ENCODE measurements at regions not wholly inside any gene's neighbourhood (a gene's known extent, or its start where the extent isn't known, plus 50 kb on each side); places are given as distances from the start of the nearest gene placed in this dataset.

- DNase-seq, result peak; percentile 47 to 64 (median 58)
These were observed 195.2 kb upstream of the DPPA4 start for GRCh38 chr3:109532257-109533216.

DNA sequence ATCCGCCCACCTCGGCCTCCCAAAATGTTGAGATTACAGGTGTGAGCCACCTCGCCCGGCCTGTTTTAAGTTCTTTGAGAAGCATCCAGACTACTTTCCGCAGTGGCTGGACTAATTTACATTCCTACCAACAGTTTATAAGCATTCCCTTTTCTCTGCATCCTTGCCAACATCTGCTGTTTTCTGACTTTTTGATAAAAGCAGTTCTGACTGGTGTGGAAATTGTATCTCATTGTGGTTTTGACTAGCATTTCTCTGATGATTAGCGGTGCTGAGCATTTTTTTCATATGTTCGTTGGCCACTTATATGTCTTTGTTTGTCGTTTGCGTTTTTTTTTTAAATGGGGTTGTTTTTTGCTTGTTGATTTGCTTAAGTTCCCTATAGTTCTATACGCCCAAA, 208.4 kb upstream of the DPPA4 start:
- DNase-seq, result no peak

DNA sequence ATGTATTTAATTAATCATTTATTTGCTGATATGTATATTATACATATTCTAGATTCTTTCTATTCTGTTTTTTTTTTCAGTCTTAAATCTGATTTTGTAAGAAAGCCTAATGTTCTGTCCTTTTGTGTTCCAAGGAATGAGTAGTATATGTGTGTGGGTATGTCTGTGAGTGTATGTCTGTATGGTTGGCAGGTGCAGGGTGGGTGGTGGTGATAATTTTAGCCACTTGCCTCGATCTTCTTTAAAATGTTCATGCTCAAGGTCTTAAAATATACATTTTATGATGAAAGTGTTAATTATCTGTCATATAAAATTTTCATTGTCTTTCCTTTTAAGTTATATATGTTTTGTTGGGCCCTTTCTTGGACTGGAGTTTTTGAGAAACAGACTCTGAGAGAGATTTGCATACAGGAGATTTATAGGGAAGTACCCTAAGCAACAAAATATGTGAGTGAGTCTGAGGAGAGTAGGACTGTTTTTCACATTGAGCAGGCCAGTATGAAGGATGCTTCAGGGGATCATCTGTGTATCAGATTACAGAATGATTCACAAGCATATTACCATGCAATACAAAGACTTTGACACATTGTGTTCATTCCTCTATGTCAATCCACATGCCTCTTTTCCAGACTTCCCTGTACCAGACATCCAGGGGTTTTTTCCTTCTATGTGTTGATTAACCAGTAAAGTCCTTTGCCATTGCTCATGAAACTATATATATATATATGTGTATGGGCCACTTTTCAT, 211.0 kb upstream of the DPPA4 start:
- DNase-seq, result no peak

- DNase-seq, result no peak
These were observed 216.4 kb upstream of the DPPA4 start for GRCh38 chr3:109553591-109554371.

- no peak for DNase-seq
These were observed 222.0 kb upstream of the DPPA4 start for GRCh38 chr3:109559389-109559788.

DNA sequence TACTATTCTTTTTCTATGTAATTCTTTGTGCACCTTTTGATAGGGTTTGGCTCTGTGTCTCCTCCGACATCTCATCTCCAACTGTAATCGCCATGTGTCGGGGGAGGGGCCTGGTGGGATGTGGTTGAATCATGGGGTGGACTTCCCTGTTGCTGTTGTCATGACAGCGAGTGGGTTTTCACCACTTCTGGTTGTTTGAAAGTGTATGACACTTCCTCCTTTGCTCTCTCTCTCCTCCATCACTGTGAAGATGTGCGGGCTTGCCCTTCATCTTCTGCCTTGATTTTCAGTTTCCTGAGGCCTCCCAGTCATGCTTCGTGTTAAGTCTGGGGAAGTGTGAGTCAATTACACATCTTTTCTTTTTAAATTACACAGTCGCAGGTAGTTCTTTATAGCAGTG, 225.8 kb upstream of the DPPA4 start:
- peak in 3 of 4 experiments; percentile 12 to 34 (median 19) for DNase-seq

DNA sequence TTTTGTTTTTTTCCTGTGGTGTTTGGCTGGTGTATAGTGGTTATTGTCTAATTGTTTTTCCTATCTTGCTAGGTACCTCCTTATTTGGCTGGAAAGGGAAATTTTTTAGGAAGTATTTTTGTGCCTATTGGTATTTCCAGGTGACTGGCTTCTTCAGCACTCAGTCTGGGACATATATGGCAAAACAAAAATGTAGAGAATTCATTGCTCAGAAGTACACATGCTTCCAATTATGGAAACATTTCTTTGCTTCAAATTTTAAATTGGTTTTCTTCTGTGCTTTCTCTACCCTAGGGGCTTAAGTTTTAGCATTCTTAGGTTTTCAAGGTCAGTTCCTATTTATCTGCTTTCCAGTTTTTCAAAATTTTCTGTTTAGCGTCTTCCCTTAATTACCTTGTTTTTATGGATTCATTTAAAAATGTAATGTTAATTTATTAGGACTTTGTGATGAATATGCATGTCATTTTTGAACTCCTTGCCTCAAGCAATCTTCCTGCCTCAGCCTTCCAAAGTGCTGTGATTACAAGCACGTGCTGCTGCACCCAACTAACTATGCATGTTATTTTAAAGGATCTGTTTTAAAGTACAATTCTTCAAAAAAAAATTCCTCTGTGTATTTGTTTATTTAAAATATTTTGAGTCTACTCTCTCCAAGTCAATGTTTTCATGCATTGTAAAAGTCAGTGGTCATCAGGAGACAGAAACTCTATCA, 231.9 kb upstream of the DPPA4 start:
- no peak for DNase-seq

DNA sequence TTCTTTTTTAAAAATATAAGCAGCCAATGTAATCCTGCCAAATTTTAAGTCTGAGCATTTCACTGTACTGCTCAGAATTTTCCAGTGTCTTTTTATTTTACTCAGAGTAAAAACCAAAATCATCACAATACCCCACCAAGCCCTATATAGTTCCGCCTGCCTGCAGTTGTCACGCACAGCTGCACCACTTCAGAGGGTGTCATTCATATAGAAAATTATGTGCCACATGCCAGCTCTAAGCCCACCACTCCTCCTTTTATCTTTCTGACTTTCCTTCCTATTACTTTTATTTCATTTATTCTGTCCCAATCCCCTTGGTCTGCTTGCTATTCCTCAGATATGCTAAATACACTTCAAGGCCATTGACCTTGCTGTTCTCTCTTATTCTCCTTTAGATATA, 233.1 kb upstream of the DPPA4 start:
- no peak for DNase-seq

- no peak for DNase-seq
These were observed 235.0 kb upstream of the DPPA4 start for GRCh38 chr3:109572301-109572700.

- no peak for DNase-seq
These were observed 259.6 kb upstream of the DPPA4 start for GRCh38 chr3:109596991-109597390.

DNA sequence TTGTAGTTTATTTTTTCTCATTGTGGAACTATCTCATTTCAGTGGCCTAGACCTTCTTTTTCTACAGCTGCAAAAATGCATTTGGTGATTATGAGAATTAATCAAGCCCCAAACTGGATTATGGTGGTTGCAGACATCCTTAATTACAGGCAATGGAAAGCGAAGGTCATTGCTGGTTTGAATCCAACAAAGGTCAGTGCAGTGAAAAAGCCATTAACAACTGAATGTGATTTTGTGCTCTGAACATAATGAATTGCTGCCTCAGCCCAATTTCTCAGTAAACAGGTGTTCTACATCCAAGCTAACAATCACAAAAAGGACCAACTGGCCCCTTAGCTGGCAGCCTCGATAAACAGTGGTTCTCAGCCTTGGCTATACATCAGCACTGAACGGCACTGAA, 260.1 kb upstream of the DPPA4 start:
- no peak for DNase-seq

- DNase-seq, result no peak
These were observed 270.6 kb upstream of the DPPA4 start for GRCh38 chr3:109607897-109608296.

DNA sequence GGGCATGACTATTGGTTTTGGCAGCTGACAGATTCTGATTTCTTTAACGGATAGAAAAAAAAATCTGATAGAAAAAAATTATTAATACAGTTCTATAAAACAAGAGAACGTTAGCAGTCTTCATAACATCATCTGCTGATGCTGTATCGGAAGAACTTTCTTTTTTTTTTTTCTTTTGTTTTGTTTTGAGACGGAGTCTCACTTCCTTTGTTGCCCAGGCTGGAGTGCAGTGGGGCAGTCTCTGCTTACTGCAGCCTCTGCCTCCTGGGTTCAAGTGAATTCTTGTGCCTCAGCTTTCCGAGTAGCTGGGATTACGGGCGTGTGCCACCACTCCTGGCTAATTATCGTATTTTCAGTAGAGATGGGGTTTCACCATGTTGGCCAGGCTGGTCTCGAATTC, 271.2 kb upstream of the DPPA4 start:
- DNase-seq, result no peak

GRCh38 chr3:109618766-109619378, 281.5 kb upstream of the DPPA4 start:
- no peak for DNase-seq

GRCh38 chr3:109631897-109632296, 294.6 kb upstream of the DPPA4 start:
- DNase-seq, result no peak

DNA sequence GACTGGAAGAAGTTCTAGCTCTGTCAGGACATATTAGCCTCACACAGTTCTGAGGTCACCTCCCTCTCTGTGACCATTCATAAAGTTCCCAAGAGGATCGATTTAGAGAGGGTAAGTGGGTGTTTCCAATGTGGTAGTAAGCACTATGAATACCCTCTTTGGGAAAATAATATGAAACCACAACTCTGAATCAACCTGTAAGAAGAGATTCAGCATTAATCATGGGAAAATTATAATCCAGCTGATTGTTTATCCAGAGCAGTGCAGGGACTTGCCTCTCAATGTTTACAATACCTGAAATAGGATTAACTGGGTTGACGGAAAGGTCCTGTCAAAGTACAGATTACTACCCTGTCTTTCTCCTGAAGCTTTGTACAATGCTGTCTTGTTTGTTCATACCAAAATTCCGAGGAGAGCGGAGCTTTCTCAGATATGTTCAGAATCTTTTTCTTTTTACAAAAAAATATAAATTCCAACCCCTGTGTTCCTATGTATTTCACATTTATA, 302.9 kb upstream of the DPPA4 start:
- DNase-seq, result no peak

DNA sequence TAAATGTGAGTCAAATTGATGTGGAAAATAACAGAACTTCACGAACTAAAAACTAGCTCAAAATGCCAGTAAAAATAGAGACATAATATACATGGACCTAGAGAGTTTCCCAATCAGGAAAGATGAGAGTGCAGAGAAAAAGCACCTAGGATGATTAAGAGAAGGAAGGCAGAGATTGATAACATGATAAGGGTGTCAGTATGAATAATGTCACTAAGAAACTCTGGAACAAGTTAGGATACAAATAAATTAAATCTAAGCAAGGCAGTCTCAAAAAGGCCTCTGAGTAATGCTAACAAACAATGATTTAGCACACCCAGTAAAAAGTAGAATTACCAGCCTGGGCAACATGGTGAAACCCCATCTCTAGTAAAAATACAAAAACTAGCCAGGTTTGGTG, 304.7 kb upstream of the DPPA4 start:
- no peak for DNase-seq

GRCh38 chr3:109643590-109643989, 306.2 kb upstream of the DPPA4 start:
- DNase-seq, result no peak

DNA sequence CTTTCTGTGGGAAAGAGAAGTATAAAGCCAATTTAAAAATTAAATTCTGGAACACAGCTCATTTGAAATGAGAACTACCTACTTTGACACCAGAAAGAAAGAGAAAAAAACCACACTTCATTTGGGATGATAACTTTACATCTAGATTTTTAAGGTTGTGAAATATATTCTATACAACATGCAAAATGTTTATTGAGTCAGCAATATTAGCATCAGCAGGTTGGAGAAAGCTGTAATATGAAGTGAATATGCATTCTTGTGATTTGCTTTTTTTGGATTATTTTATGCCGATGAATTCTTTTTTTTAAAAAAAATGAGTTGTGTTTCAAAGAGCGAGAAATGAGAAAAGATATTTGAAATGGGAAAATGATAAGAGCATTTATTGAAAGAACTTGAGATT, 307.0 kb upstream of the DPPA4 start:
- DNase-seq, result no peak

DNA sequence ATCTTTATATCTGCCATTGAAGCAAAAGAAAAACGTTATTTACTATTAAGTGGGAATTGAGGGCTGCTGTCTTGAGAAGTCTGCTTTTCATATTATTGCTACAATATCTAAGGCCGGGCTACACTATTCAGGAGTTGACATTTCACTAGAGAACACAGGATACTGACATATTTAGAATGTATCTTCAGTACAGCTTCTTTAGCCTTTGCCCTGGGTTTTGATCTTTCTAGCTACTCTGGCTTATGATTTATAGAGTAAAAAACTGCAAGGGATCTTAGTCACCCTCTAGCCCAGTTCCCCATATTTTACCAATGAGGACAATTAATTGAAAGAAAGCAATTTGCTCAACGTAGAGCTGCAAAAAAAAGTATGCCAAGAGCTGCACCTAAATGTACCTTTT, 307.4 kb upstream of the DPPA4 start:
- DNase-seq, result no peak

- no peak for DNase-seq
These were observed 310.7 kb upstream of the DPPA4 start for GRCh38 chr3:109648027-109648426.

- no peak for DNase-seq
These were observed 318.9 kb upstream of the DPPA4 start for GRCh38 chr3:109656225-109656624.

All from suppressor macrophage (primary cell).